CD14-positive monocyte (primary cell): ENCODE measurements at regions not wholly inside any gene's neighbourhood (a gene's known extent, or its start where the extent isn't known, plus 50 kb on each side); places are given as distances from the start of the nearest gene placed in this dataset.

Experiments
- DNase-seq, 3 donors: peaks; one replicate each; pipeline ENCODE4 v3.0.0-alpha.2; 2011 to 2022
- H2AFZ ChIP-seq: 2 replicates; pipeline ENCODE4 v1.6.0; 2012; ENCODE audit warnings: mild to moderate bottlenecking, low read depth, low read length, inconsistent platforms; ENCODE audit not compliant: insufficient read depth, poor library complexity, severe bottlenecking
- H3K27ac ChIP-seq, 2 donors: 1 replicate in 1 of 2; 2 replicates in 1 of 2; pipeline ENCODE4 v1.5.1; 2012 to 2013; ENCODE audit warnings: low read length in 2 of 2, control low read depth in 1 of 2, inconsistent platforms in 1 of 2, low read depth in 1 of 2, mild to moderate bottlenecking in 1 of 2
- H3K27me3 ChIP-seq, 2 donors: one replicate each; pipeline versions ENCODE4 v1.6.0 to v1.6.1; 2011 to 2013; ENCODE audit warnings: low read length in 2 of 2; ENCODE audit not compliant: control insufficient read depth in 2 of 2, insufficient read depth in 2 of 2
- H3K36me3 ChIP-seq, 2 donors: replicated peaks in 1 of 2; 1 replicate in 1 of 2; 2 replicates in 1 of 2; pipeline versions ENCODE4 v1.5.1 to v1.6.1; 2012 to 2013; ENCODE audit warnings: low read length in 2 of 2, control low read depth in 1 of 2, inconsistent platforms in 1 of 2, mild to moderate bottlenecking in 1 of 2; ENCODE audit not compliant: insufficient read depth in 2 of 2, control insufficient read depth in 1 of 2
- H3K4me1 ChIP-seq, 2 donors: 1 replicate in 1 of 2; 2 replicates in 1 of 2; pipeline versions ENCODE4 v1.5.1 to v1.6.1; 2012 to 2013; ENCODE audit warnings: low read length in 2 of 2, control low read depth in 1 of 2, inconsistent platforms in 1 of 2, mild to moderate bottlenecking in 1 of 2, moderate library complexity in 1 of 2; ENCODE audit not compliant: insufficient read depth in 2 of 2, control insufficient read depth in 1 of 2
- H3K4me2 ChIP-seq: replicated peaks from 2 replicates; pipeline ENCODE3; 2012; ENCODE audit warnings: low read length, moderate library complexity, mild to moderate bottlenecking; ENCODE audit not compliant: poor library complexity, severe bottlenecking; ENCODE audit errors: extremely low read depth
- H3K4me3 ChIP-seq, 3 experiments: fragments of 200-600 bp in 1 of 3; sonication (generic) in 1 of 3; replicated peaks in 1 of 3; 1 replicate in 2 of 3; 2 replicates in 1 of 3; pipeline ENCODE4 v1.5.1; 2011 to 2013; ENCODE audit warnings: low read length in 3 of 3, mild to moderate bottlenecking in 3 of 3, control low read depth in 2 of 3, low read depth in 2 of 3, inconsistent platforms in 1 of 3, moderate library complexity in 1 of 3
- H3K79me2 ChIP-seq: 2 replicates; pipeline ENCODE4 v1.6.0; 2012; ENCODE audit warnings: mild to moderate bottlenecking, control low read depth, inconsistent platforms, low read length, moderate library complexity; ENCODE audit not compliant: insufficient read depth
- H3K9ac ChIP-seq: 2 replicates; pipeline ENCODE4 v1.6.0; 2017; ENCODE audit warnings: low read length, mild to moderate bottlenecking; ENCODE audit not compliant: insufficient read depth, poor library complexity, severe bottlenecking
- H3K9me3 ChIP-seq, 2 donors: replicated peaks in 1 of 2; 1 replicate in 1 of 2; 2 replicates in 1 of 2; pipeline versions ENCODE4 v1.5.1 to v1.6.1; 2012 to 2013; ENCODE audit warnings: low read length in 2 of 2, control low read depth in 1 of 2; ENCODE audit not compliant: control insufficient read depth in 1 of 2, insufficient read depth in 1 of 2
- H4K20me1 ChIP-seq: 2 replicates; pipeline ENCODE4 v1.6.0; 2012; ENCODE audit warnings: mild to moderate bottlenecking, low read length, control low read depth, moderate library complexity; ENCODE audit not compliant: insufficient read depth
- H3K27ac Mint-ChIP-seq, 7 donors: one replicate each; pipeline ENCODE4 v1.8.0; 2020; ENCODE audit warnings: mild to moderate bottlenecking in 7 of 7, mixed read lengths in 7 of 7, moderate library complexity in 6 of 7, inconsistent platforms in 2 of 7
- H3K27me3 Mint-ChIP-seq, 3 donors: one replicate each; pipeline ENCODE4 v1.8.0; 2021 to 2022; ENCODE audit warnings: low read depth in 3 of 3, mild to moderate bottlenecking in 3 of 3, mixed read lengths in 3 of 3, moderate library complexity in 3 of 3, inconsistent platforms in 1 of 3
- H3K36me3 Mint-ChIP-seq, 2 donors: one replicate each; pipeline ENCODE4 v1.8.0; 2020; ENCODE audit warnings: mixed read lengths in 2 of 2, inconsistent platforms in 1 of 2, mild to moderate bottlenecking in 1 of 2
- H3K4me1 Mint-ChIP-seq: one replicate; pipeline ENCODE4 v1.8.0; 2020; ENCODE audit warnings: mild to moderate bottlenecking, mixed read lengths
- H3K4me3 Mint-ChIP-seq, 2 donors: one replicate each; pipeline ENCODE4 v1.8.0; 2020; ENCODE audit warnings: mild to moderate bottlenecking in 2 of 2, mixed read lengths in 2 of 2, moderate library complexity in 1 of 2
- H3K9me3 Mint-ChIP-seq, 7 donors: one replicate each; pipeline ENCODE4 v1.8.0; 2020 to 2022; ENCODE audit warnings: mixed read lengths in 7 of 7, mild to moderate bottlenecking in 6 of 7, moderate library complexity in 6 of 7, inconsistent platforms in 2 of 7
- WGBS: methylation state at CpG from one replicate; pipeline ENCODE4 v1.1.5; 2013; ENCODE audit warnings: missing lambda C conversion rate; ENCODE audit not compliant: insufficient coverage; 5-methylcytosine and 5-hydroxymethylcytosine counted together
- intact Hi-C, 2 donors: fragments of 100-400 bp; cut with micrococcal nuclease; formaldehyde crosslinking; loops; one replicate each; pipeline versions ENCODE4 v1.15.0 to v1.15.1; 2023
- TF ChIP-seq, protein P1 (sequence below): fragments of 200-600 bp; IDR thresholded peaks from one replicate; pipeline ENCODE4 v1.8.0; 2022; ENCODE audit warnings: antibody characterized with exemption, mild to moderate bottlenecking

DNA sequence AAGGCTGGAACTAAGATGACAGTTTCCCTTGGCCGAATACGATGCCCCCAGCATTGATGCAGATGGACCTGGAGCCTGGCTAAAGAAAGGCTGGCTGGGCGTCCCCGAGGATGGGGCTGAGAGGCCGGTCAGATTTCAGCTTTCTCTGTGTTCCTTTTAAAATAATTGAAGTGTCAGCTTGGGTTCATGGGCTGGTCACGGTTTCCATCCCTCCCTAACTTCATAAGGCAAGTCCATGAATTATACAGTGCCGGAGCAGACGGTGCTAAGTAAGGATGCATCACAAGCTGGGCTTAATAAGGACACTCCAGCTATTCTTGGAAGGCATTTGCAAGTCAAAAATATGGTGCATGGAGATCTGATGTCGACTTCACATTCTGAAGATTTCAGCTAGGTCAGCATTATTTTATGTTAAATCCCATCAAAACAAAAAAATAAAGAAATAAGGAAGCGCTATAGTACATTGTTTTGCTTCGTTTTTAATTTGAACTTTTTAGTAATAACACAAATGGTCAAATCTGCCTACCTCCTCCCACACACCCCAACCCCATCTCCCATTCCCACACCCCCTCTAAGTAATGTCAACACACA lies 220.8 kb downstream of the RPLP1 start:
- Mint-ChIP-seq H3K27ac (no peak overlapping the region), H3K27me3 (peaks cover 7 to 17% (median 8%) of the 10 kb centered on the region in 3 donors)

GRCh38 chr15:69675731-69676130 lies 223.1 kb downstream of the RPLP1 start:
- TF ChIP-seq, protein P1, sequence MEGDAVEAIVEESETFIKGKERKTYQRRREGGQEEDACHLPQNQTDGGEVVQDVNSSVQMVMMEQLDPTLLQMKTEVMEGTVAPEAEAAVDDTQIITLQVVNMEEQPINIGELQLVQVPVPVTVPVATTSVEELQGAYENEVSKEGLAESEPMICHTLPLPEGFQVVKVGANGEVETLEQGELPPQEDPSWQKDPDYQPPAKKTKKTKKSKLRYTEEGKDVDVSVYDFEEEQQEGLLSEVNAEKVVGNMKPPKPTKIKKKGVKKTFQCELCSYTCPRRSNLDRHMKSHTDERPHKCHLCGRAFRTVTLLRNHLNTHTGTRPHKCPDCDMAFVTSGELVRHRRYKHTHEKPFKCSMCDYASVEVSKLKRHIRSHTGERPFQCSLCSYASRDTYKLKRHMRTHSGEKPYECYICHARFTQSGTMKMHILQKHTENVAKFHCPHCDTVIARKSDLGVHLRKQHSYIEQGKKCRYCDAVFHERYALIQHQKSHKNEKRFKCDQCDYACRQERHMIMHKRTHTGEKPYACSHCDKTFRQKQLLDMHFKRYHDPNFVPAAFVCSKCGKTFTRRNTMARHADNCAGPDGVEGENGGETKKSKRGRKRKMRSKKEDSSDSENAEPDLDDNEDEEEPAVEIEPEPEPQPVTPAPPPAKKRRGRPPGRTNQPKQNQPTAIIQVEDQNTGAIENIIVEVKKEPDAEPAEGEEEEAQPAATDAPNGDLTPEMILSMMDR: no peak
- H3K27me3 Mint-ChIP-seq: peaks cover 9 to 21% (median 13%) of the 10 kb centered on the region in 3 donors
- no peaks in the 10 kb centered on the region for H3K27me3 ChIP-seq
- no peak overlapping the region for H2AFZ ChIP-seq
- H3K27ac ChIP-seq: no peak overlapping the region
- H3K4me2 ChIP-seq: no peak overlapping the region
- no peaks in the 10 kb centered on the region for H3K79me2 ChIP-seq
- no CpG with 5 or more reads among the region's 2 CpGs for WGBS
- H3K9me3 ChIP-seq: no peaks in the 10 kb centered on the region
- peak overlapping the region in 1 of 7 donors; percentile 2 for H3K27ac Mint-ChIP-seq
- H4K20me1 ChIP-seq: no peaks in the 10 kb centered on the region
- peaks cover 38% of the 10 kb centered on the region for H3K4me1 Mint-ChIP-seq
- H3K4me3 ChIP-seq: no peak overlapping the region
- intact Hi-C loops: no loop called here
- no peak for DNase-seq
- no peaks in the 10 kb centered on the region for H3K36me3 ChIP-seq
- H3K9me3 Mint-ChIP-seq: peaks cover 0 to 2% (median 0%) of the 10 kb centered on the region in 7 donors
- H3K4me3 Mint-ChIP-seq: no peak overlapping the region
- H3K36me3 Mint-ChIP-seq: peaks cover 0 to 5% of the 10 kb centered on the region in 2 donors
- no peak overlapping the region for H3K9ac ChIP-seq
- H3K4me1 ChIP-seq: peaks cover 23 to 26% of the 10 kb centered on the region in 2 donors

More for the DNA sequence above, 220.8 kb downstream of the RPLP1 start:
- peaks cover 44 to 48% of the 10 kb centered on the region in 2 donors for H3K4me1 ChIP-seq
- TF ChIP-seq, protein P1: no peak
- no peaks in the 10 kb centered on the region for H3K36me3 ChIP-seq
- DNase-seq: no peak
- no peaks in the 10 kb centered on the region for H3K79me2 ChIP-seq
- no peak overlapping the region for H3K4me2 ChIP-seq
- Mint-ChIP-seq H3K4me3 (no peak overlapping the region), H3K36me3 (peaks cover 0 to 7% of the 10 kb centered on the region in 2 donors), H3K9me3 (peaks cover 0 to under 1% (median 0%) of the 10 kb centered on the region in 7 donors), H3K4me1 (peaks cover 54% of the 10 kb centered on the region)
- no peaks in the 10 kb centered on the region for H4K20me1 ChIP-seq
- intact Hi-C loops: no loop called here
- H3K27ac ChIP-seq: no peak overlapping the region
- no peak overlapping the region for H2AFZ ChIP-seq
- 91% methylated on average over 7 of the region's 11 CpGs for WGBS
- no peaks in the 10 kb centered on the region for H3K9me3 ChIP-seq
- H3K4me3 ChIP-seq: no peak overlapping the region
- no peaks in the 10 kb centered on the region for H3K27me3 ChIP-seq
- no peak overlapping the region for H3K9ac ChIP-seq
